Breast epithelium (tissue), 3 donors: ENCODE measurements at regions not wholly inside any gene's neighbourhood (a gene's known extent, or its start where the extent isn't known, plus 50 kb on each side); places are given as distances from the start of the nearest gene placed in this dataset.

Experiments used
- POLR2A ChIP-seq: fragments of 450-650 bp; IDR thresholded peaks from one replicate; pipeline ENCODE4 v1.6.1; 2016; ENCODE audit warnings: antibody characterized with exemption, mild to moderate bottlenecking, moderate library complexity
- TF ChIP-seq, protein P1 (sequence below), 3 donors: fragments of 450-650 bp; IDR thresholded peaks; one replicate each; pipeline ENCODE4 v1.5.1; 2016 to 2017; ENCODE audit warnings: antibody characterized with exemption in 3 of 3, mild to moderate bottlenecking in 3 of 3, moderate library complexity in 3 of 3

DNA sequence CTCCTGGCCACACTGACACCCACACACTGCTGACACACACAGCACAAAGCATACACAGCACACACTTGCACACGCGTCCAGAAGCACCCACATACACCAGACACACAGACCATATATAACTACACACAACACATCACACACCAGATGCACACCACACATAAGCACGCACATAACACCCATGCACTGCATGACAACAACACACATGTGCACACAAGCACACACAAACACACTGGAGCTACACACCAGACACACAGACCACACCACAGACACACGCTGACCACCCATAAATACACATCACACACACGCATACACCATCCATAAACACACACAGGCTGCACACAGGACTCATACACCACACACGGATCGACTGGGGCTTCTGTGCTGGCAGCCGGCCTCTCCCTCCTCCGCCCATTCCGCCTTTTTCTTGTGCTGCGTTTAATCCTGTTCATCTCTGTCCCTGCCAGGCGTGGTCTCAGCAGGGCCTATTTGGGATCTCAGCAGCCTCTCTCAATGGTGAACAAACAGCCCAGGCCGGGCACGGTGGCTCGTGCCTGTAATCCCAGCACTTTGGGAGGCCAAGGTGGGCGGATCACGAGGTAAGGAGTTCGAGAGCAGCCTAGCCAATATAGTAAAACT is 396.9 kb upstream of the MYT1L start:
- TF ChIP-seq, protein P1, sequence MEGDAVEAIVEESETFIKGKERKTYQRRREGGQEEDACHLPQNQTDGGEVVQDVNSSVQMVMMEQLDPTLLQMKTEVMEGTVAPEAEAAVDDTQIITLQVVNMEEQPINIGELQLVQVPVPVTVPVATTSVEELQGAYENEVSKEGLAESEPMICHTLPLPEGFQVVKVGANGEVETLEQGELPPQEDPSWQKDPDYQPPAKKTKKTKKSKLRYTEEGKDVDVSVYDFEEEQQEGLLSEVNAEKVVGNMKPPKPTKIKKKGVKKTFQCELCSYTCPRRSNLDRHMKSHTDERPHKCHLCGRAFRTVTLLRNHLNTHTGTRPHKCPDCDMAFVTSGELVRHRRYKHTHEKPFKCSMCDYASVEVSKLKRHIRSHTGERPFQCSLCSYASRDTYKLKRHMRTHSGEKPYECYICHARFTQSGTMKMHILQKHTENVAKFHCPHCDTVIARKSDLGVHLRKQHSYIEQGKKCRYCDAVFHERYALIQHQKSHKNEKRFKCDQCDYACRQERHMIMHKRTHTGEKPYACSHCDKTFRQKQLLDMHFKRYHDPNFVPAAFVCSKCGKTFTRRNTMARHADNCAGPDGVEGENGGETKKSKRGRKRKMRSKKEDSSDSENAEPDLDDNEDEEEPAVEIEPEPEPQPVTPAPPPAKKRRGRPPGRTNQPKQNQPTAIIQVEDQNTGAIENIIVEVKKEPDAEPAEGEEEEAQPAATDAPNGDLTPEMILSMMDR (IDR thresholded peaks at IDR 0.05): no peak
- no peak for TF ChIP-seq POLR2A
